Stimulated activated CD4-positive, alpha-beta T cell treated with anti-CD3 and anti-CD28 coated beads, TNF-alpha, amount 100 ng/mL, for 4 hours (primary cell): ENCODE measurements at regions not wholly inside any gene's neighbourhood (a gene's known extent, or its start where the extent isn't known, plus 50 kb on each side); places are given as distances from the start of the nearest gene placed in this dataset.

ENCODE experiments used
- DNase-seq, 3 experiments: peaks; one replicate each; pipeline ENCODE4 v3.0.0-alpha.2; 2020; ENCODE audit warnings: low read depth in 3 of 3

DNA sequence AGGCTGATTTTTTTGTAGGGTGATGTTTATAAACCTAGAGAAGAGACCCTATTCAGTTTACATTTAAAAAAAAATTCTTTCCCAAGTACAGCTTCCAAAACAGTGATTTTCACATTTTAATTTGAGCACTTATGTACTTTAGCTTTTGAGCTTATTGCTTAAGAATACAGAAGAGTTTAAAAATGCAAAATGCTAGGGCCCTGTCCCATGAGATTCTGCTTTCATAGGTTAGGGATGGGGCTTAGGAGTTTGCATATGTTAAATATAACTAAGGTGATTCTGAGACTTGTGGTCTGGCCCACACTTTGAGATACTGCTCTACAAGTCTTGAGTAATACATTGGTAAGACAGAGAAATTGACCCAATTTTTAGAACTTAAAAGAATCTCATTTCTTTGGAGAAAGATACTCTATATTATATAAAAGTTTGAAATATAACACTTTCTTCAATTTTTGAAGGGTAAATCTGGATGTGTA lies 137.3 kb upstream of the CWC22 start:
- no peak for DNase-seq

DNA sequence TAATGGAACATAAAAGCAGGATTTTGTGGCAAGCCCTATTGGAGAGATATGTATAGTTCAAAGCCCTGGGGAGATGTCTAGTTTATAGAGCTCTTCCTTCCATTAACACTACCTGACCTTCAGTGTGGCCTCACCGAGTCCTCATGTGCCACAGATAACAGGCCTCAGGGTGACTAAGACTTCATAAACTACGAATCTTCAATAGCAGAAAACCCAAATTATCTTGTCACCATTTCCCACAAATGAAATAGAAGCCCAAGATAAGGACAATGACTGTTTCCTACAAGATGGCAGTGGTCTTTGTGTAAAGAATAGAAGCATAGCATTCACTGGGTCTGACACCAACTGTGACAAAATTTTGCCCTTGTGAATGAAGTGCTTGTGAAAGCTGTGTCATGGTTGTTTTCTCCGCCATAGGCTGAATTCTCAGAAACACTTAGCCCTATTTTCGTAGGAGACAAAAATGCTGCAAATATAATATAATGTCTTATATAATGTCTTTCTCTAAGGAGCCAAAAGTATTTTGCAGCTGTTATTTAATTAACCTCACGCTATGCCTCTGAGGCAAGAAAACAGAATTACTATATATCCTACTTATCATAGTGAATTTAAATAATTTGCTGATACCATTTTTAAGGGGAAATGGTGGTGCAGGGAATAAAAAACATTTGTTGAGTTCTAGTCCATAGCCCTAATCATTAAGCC lies 136.7 kb upstream of the CWC22 start:
- DNase-seq = no peak

DNA sequence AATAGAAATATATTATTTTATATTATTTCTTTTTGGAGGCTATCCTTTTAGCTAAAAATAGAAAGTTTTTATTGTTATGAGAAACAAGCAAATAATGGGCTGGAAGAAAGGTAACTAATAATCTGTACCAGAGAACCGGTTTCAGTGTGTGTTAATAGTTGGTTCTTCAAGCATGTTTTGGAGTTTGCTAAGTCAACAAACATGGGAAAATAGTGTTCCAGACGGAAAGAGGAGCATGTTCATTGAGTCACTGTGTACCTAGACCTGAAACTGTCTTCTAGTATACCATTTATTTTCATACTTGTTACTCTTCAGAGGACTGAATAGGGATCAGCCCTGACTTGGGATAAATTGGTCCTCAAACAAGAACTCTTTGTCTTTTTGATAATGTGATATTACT lies 134.5 kb upstream of the CWC22 start:
- no peak for DNase-seq

- no peak for DNase-seq
Measured at GRCh38 chr2:180133736-180134135, 126.6 kb upstream of the CWC22 start.

GRCh38 chr2:180130403-180130802 lies 123.3 kb upstream of the CWC22 start:
- no peak for DNase-seq

DNA sequence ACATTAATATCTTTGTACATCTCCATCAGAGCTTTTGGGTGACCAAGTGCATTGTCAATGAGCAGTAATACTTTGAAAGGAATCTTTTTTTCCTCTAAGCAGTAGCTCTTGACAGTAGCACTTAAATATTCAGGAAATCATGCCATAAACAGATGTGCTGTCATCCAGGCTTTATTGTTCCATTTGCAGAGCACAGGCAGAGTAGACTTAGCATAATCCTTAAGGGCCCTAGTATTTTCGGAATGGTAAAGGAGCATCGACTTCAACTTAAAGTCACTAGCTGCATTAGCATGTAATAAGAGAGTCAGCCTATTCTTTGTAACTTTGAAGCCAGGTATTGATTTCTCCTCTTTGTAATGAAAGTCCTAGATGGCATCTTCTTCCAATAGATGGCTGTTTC lies 121.8 kb upstream of the CWC22 start:
- DNase-seq = no peak

GRCh38 chr2:180125245-180125962 lies 118.3 kb upstream of the CWC22 start:
- peak in 2 of 3 experiments; percentile 2 to 5 for DNase-seq

DNA sequence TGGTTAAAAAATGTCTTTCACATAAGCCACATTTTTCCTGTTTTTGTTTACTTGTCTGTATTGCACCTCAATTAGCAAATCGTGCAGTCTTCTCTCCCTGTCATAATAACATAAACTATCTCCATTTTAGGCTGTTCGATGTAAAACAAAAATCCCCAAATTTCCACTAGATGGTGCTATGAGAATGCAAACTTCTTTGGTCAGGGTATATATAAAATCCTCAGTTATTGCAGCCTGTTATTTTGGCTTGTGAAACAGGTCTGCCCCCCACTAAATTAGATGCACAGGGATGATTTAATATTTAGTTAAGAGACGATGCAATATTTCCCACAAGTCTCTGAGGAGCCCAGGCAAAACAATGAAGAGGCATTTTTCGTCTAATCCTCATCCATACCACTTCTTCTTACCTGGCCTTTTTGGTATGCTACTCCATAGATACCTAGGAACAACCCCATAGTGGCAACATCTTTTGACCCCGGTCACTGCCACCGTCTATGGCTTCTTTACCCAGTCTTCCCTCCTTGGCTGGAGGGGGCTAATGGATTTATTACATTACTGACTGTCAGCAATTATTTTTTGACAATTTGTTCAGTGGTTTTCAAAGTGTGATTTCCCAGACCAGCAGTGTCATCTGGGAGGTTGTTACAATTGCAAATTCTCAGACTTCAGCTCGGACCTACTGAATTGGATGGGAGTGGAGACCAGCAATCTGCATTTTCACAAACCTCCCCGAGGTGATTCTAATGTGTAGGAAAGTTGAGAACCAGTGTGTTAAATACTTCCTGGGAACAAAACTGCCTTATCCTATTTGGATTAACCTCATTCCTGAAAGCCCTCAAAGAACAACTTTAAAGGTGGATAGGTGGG lies 117.4 kb upstream of the CWC22 start:
- DNase-seq = no peak

DNA sequence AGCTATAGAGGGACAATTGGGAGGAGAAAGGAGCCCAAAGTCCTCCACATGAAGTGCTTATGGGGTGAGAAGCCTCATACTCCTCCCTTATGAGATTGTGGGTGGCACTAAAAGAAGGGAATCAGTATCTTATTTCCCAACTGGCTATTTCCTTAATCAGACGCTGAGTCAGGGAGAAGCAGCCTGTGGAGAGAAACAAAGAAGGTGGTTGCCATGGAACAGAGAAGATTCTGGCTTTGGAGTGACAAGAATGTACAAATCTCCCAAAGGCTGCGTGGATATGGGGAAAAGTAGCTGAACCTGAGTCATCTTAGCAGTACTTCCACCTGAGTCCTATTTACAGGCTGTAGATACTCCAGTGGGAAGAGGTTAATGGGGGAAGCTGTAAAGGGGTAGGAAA lies 115.8 kb upstream of the CWC22 start:
- DNase-seq = no peak

- no peak for DNase-seq
Measured at GRCh38 chr2:180115675-180116074, 108.6 kb upstream of the CWC22 start.

DNA sequence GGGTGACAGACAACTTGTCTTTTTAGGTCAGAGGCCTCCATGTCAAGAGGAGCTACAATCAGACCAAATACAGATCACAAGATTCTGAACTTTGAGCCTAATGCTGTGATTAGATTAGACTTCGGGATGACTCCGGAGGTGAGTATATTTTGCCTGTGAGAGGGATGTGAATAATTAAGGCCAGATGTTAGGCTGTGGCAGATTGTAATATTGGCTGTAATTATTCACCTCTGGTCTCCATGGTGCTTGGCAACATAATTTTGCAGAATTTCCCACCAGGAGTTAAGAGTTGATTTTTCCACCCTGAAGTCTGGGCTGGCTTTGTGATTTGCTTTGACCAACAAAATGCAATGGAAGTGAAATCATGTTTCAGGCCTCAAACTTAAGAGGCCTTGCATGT lies 108.2 kb upstream of the CWC22 start:
- DNase-seq = no peak

GRCh38 chr2:180111901-180112300 lies 104.8 kb upstream of the CWC22 start:
- no peak for DNase-seq

DNA sequence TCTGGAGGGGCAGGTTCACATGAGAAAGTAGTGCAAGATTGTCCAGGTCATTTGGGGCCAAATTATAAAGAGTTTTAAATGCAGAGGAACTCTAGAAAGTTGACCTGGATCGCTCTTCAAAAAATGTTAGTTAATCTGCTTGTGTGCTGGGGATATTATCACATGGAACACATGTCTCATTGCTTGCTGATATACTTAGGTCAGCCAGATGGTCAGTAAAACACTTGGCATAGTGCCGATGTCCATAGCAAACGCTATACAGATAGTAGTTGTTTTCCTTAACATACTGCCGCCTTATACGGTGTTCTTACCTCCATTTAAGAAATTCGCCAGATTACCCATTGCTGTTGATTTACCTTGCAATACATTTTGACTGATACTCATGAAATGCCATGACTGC lies 103.4 kb upstream of the CWC22 start:
- no peak for DNase-seq

- no peak for DNase-seq
Measured at GRCh38 chr2:180101846-180102245, 94.7 kb upstream of the CWC22 start.

DNA sequence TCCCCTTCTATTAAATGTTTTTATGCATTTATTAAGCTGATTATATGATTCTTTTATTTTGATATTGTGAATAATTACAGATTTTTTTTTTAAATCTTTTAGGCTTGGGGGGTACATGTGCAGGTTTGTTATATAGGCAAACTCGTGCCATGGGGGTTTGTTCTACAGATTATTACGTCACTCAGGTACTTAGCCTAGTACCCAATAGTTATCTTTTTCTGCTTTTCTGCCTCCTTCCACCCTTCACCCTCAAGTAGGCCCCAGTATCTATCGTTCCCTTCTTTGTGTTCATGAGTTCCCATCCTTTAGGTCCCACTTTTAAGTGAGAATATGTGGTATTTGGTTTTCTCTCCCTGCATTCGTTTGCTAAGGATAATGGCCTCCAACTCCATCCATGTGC lies 92.2 kb upstream of the CWC22 start:
- no peak for DNase-seq

DNA sequence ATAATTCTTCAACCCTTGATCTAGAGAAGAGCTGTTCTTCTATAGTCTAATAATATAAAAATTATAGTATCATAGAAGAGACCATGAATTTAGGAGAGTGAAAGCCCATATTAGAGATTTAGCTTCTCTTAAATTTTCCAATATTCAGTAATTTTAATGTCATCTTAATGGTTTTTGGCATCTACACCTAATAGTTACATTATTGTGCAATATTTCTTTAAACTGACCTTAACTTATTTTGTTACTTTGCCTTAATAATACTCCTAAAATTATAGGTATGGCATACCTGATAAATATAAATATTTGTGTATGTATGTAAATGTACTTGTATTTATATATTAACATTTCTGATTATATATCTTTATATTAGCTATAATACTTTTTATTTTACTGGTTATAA lies 78.0 kb upstream of the CWC22 start:
- no peak for DNase-seq

DNA sequence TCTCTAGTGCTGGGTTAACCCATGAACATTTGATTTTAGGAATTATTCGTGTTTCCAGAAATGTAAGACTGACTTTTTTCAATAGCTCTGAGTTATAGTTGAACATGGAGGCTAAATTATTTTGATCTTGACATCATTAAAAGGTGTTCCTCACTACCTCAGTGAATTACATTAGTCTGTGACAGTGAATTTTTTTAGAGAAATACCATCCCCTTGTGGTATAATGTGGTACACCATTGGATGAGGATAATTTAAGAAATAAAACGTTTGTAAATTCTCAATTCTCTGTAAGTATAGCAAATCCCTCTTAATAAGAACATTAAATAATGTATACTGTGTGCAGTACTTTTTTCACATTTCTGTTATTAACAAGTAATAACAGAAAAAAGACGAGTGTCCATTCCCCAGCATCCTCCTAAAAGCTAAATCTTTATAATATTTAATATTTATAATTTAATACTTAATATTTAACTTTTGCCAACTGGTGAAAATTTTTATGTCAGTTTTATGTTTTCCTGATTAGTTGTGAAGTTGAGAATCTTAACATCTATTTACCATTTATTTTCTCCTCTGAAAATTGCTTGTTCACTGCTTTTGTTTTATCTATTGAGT lies 70.3 kb upstream of the CWC22 start:
- DNase-seq = no peak

GRCh38 chr2:180075870-180076269 lies 68.8 kb upstream of the CWC22 start:
- no peak for DNase-seq

DNA sequence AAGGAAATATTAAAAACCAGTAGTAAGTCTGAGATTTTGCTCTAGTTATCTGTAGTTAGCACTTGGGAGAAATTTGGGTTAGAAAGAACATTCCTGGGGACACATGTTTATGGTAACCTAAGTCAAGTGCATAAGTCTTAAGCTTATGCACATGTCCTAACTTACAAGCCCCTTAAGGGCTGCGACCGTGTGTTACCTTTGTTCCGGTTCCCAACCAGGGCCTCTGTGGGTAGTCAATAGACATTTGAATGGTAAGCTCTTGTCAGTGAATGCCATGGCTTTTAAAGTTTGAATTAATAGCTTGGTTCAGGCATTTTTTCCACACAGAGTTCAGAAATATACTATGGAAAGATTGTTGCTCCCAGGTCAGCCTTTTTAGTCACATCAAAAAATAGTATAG lies 64.7 kb upstream of the CWC22 start:
- no peak for DNase-seq

DNA sequence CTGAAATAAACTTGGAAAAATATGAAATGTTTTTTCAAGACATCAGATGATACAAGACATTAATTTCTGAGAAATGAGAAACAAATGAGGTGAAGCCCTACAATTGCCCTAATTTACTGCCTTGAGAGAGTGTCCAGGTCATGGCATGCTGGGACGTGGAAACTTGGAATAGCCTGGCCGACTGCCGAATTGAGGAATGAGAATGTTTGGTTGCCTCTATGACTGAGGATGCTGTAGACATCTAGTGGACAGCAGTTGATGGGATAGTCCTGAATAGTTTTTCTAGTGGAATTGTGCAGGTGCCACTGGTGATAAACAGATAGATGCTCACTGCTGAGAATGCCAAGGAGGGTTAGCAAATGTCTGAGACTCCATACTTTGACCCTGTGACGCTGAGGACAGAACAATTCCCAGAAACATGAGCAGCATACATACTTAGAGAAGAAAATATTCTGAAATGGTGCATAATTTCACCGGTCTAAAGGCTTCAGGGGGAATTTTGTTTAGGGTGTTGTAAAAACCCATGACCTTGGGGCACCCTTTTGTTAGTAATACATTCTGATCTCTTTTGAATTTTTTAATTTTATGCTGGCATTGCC lies 56.5 kb upstream of the CWC22 start:
- no peak for DNase-seq

- DNase-seq = no peak
Measured at GRCh38 chr2:180062178-180062577, 55.1 kb upstream of the CWC22 start.

DNA sequence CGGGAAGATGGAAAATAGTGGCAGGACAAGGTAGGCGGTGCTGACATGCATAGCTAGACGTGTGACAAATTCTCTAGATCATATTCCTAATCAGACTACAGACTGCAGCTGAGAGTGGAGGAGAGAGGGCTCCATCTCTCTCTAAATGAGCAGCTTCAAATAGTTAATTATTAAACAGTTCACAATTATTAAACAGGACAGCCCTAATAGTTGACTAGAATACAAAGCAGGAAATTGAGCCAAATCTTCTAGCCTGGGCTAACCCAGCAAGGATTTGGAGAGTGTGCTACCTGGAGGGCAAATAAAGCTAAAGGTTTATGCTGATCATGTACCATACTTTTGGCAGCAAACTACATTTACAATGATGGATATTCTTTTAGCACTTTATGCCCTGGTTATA lies 54.4 kb upstream of the CWC22 start:
- DNase-seq = no peak
